SK-N-SH (cell line): ENCODE measurements at regions not wholly inside any gene's neighbourhood (a gene's known extent, or its start where the extent isn't known, plus 50 kb on each side); places are given as distances from the start of the nearest gene placed in this dataset.

Experiments used
- CTCF ChIA-PET: fragments of 300-600, 350-600 bp; formaldehyde crosslinking; extraction: SDS; loops from one replicate; lab custom pipeline; 2021; lab: Yijun Ruan, JAX
- POLR2A ChIA-PET: fragments of 350-600 bp; sonication (Branson Sonifier 250); formaldehyde crosslinking; extraction: SDS; loops from one replicate; lab custom pipeline; 2020; ENCODE audit warnings: antibody characterized with exemption, inconsistent platforms; lab: Yijun Ruan, JAX
- DNase-seq: peaks from one replicate; pipeline ENCODE4 v3.0.0; 2012
- H2AFZ ChIP-seq: fragments of 200-600 bp; sonication (generic); 2 replicates; pipeline ENCODE4 v1.8.1; 2016; ENCODE audit warnings: antibody characterized with exemption, mild to moderate bottlenecking, low read depth
- H3F3A ChIP-seq: fragments of 200-600 bp; sonication (generic); replicated peaks from 2 replicates; pipeline ENCODE3; 2016; ENCODE audit warnings: antibody characterized with exemption, mild to moderate bottlenecking; ENCODE audit not compliant: insufficient read depth
- H3K27ac ChIP-seq, 2 experiments: fragments of 200-500 bp in 1 of 2; fragments of 200-600 bp in 1 of 2; sonication (Bioruptor generic) in 1 of 2; sonication (generic), shearing (Covaris generic) in 1 of 2; 2 replicates each; pipeline versions ENCODE4 v1.5.1 to v1.6.1; 2014 to 2016; ENCODE audit warnings: low read depth in 2 of 2, inconsistent platforms in 1 of 2, low read length in 1 of 2, mild to moderate bottlenecking in 1 of 2, mixed read lengths in 1 of 2
- H3K27me3 ChIP-seq: fragments of 200-600 bp; sonication (generic), shearing (Covaris generic); 2 replicates; pipeline ENCODE4 v1.6.1; 2016; ENCODE audit warnings: mixed run types; ENCODE audit not compliant: insufficient read depth
- H3K36me3 ChIP-seq, 2 experiments: fragments of 200-500 bp in 1 of 2; fragments of 200-600 bp in 1 of 2; sonication (Bioruptor generic) in 1 of 2; sonication (generic) in 1 of 2; replicated peaks in 1 of 2; 2 replicates each; pipeline versions ENCODE3 to v1.5.1; 2014 to 2016; ENCODE audit warnings: low read length in 1 of 2, mild to moderate bottlenecking in 1 of 2; ENCODE audit not compliant: insufficient read depth in 2 of 2, control insufficient read depth in 1 of 2
- H3K4me1 ChIP-seq, 2 experiments: fragments of 200-500 bp in 1 of 2; fragments of 200-600 bp in 1 of 2; sonication (Bioruptor generic) in 1 of 2; sonication (generic), shearing (Covaris generic) in 1 of 2; 2 replicates each; pipeline versions ENCODE4 v1.5.1 to v1.6.1; 2014 to 2016; ENCODE audit warnings: low read depth in 1 of 2, low read length in 1 of 2, mixed run types in 1 of 2; ENCODE audit not compliant: insufficient read depth in 2 of 2, control insufficient read depth in 1 of 2
- H3K4me2 ChIP-seq: fragments of 200-600 bp; sonication (generic), shearing (Covaris generic); 2 replicates; pipeline ENCODE4 v1.6.1; 2017; ENCODE audit warnings: mixed run types
- H3K4me3 ChIP-seq, 2 experiments: fragments of 200-500 bp in 1 of 2; fragments of 200-600 bp in 1 of 2; sonication (Bioruptor generic) in 1 of 2; sonication (generic), shearing (Covaris generic) in 1 of 2; 2 replicates each; pipeline versions ENCODE4 v1.5.1 to v1.8.1; 2014 to 2016; ENCODE audit warnings: low read depth in 2 of 2, inconsistent platforms in 1 of 2, low read length in 1 of 2, mild to moderate bottlenecking in 1 of 2, mixed read lengths in 1 of 2, moderate library complexity in 1 of 2
- H3K79me2 ChIP-seq: fragments of 200-600 bp; sonication (generic); 2 replicates; pipeline ENCODE4 v1.8.1; 2017; ENCODE audit warnings: mild to moderate bottlenecking; ENCODE audit not compliant: insufficient read depth
- H3K9ac ChIP-seq: fragments of 200-600 bp; sonication (generic); 2 replicates; pipeline ENCODE4 v1.6.1; 2017; ENCODE audit warnings: mixed run types
- H3K9me2 ChIP-seq: fragments of 200-600 bp; sonication (generic); 2 replicates; pipeline ENCODE4 v1.6.1; 2017; ENCODE audit warnings: mixed run types
- H3K9me3 ChIP-seq: fragments of 200-600 bp; sonication (generic); 2 replicates; pipeline ENCODE4 v1.6.1; 2017; ENCODE audit warnings: mixed run types, mild to moderate bottlenecking, moderate library complexity
- H4K20me1 ChIP-seq: fragments of 200-600 bp; sonication (generic); 2 replicates; pipeline ENCODE4 v1.6.1; 2017; ENCODE audit warnings: mild to moderate bottlenecking, mixed run types; ENCODE audit not compliant: insufficient read depth
- CHD2 ChIP-seq: fragments of 150-350 bp; IDR thresholded peaks from 2 replicates; pipeline ENCODE4 v1.6.1; 2018; ENCODE audit warnings: low read length; ENCODE audit not compliant: partially characterized antibody
- ELF1 ChIP-seq: IDR thresholded peaks from 2 replicates; pipeline ENCODE4 v1.4.0; 2012
- EP300 ChIP-seq, 2 experiments: IDR thresholded peaks; 2 replicates each; pipeline versions ENCODE4 v1.4.0 to v1.6.1; 2012; ENCODE audit warnings: borderline replicate concordance in 1 of 2, low read depth in 1 of 2, low read length in 1 of 2
- FOSL2 ChIP-seq: IDR thresholded peaks from 2 replicates; pipeline ENCODE4 v1.4.0; 2012; ENCODE audit warnings: low read depth, mild to moderate bottlenecking, moderate library complexity, borderline replicate concordance
- FOXJ3 ChIP-seq: sonication (generic); formaldehyde crosslinking; IDR thresholded peaks from 2 replicates; pipeline ENCODE4 v1.5.1; 2020; ENCODE audit warnings: mild to moderate bottlenecking, missing genetic modification reagents
- FOXM1 ChIP-seq: IDR thresholded peaks from 2 replicates; pipeline ENCODE4 v1.4.0; 2012; ENCODE audit warnings: low read depth, mild to moderate bottlenecking
- GABPA ChIP-seq: IDR thresholded peaks from 2 replicates; pipeline ENCODE4 v1.4.0; 2012; ENCODE audit warnings: low read depth, mild to moderate bottlenecking
- MAX ChIP-seq: IDR thresholded peaks from 2 replicates; pipeline ENCODE4 v1.4.0; 2012; ENCODE audit warnings: low read depth
- MEF2A ChIP-seq: IDR thresholded peaks from 2 replicates; pipeline ENCODE4 v1.4.0; 2012; ENCODE audit warnings: low read depth, borderline replicate concordance
- MXI1 ChIP-seq: IDR thresholded peaks from 2 replicates; pipeline ENCODE4 v1.6.1; 2012; ENCODE audit warnings: mild to moderate bottlenecking, low read depth, low read length, improper control_type of control experiment
- NRF1 ChIP-seq: IDR thresholded peaks from 2 replicates; pipeline ENCODE4 v1.6.1; 2012; ENCODE audit warnings: low read depth, mild to moderate bottlenecking, low read length
- RAD21 ChIP-seq: IDR thresholded peaks from 2 replicates; pipeline ENCODE4 v1.6.1; 2012; ENCODE audit warnings: mild to moderate bottlenecking, low read length
- RCOR1 ChIP-seq: fragments of 150-350 bp; IDR thresholded peaks from 2 replicates; pipeline ENCODE4 v1.6.1; 2017; ENCODE audit warnings: antibody characterized with exemption, low read length
- REST ChIP-seq: IDR thresholded peaks from 2 replicates; pipeline ENCODE4 v1.6.1; 2012; ENCODE audit warnings: mild to moderate bottlenecking, low read depth, low read length, moderate library complexity
- RXRA ChIP-seq: IDR thresholded peaks from 2 replicates; pipeline ENCODE4 v1.4.0; 2012; ENCODE audit warnings: low read depth, mild to moderate bottlenecking, borderline replicate concordance
- SMC3 ChIP-seq: IDR thresholded peaks from 2 replicates; pipeline ENCODE4 v1.6.1; 2012; ENCODE audit warnings: low read depth, low read length, improper control_type of control experiment
- TCF12 ChIP-seq: IDR thresholded peaks from 2 replicates; pipeline ENCODE4 v1.4.0; 2012
- TEAD4 ChIP-seq: IDR thresholded peaks from 2 replicates; pipeline ENCODE4 v1.4.0; 2012; ENCODE audit warnings: mild to moderate bottlenecking, borderline replicate concordance; ENCODE audit not compliant: insufficient read depth
- USF1 ChIP-seq: IDR thresholded peaks from 2 replicates; pipeline ENCODE4 v1.4.0; 2012; ENCODE audit warnings: low read depth, borderline replicate concordance
- YY1 ChIP-seq: IDR thresholded peaks from 2 replicates; pipeline ENCODE4 v1.4.0; 2012; ENCODE audit warnings: low read depth, mild to moderate bottlenecking
- WGBS: methylation state at CpG from one replicate; pipeline ENCODE4 v1.1.6; 2017; ENCODE audit warnings: low lambda C conversion rate; 5-methylcytosine and 5-hydroxymethylcytosine counted together
- TF ChIP-seq, protein P1 (sequence below): fragments of 200-600 bp; sonication (generic); IDR thresholded peaks from 2 replicates; pipeline ENCODE4 v1.6.1; 2017; ENCODE audit warnings: antibody characterized with exemption, mild to moderate bottlenecking, moderate library complexity

DNA sequence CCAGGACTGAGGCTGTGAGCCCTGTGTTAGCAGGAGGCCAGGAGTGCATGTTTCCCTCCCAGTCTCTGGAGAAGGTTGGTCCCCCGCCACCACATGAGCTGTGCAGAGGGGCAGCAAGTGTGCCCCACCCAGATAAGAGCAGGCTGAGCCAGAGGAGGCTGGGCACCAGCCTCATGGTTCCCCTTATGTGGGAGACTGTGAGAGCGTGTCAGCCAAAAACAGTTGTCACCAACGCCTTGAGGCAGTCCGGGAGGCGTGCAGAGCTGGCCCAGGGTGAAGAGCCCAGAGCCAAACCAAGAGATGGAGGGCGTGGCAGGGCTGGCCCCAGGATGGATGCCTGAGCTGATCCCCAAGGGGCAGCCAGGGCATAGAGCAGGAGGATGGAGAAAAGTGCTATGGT is 128.7 kb upstream of the GLI2 start:
- no peaks in the 10 kb centered on the region for H3K79me2 ChIP-seq
- ChIA-PET POLR2A (no interaction called here), CTCF (interaction anchor here (1.0 kb wide), 1 partner anchor 17 kb away, joined by 3 read pairs; no protein-coding TSS in a partner anchor)
- no peak overlapping the region for H2AFZ ChIP-seq
- no peaks in the 10 kb centered on the region; the same call in 1 of the 2 replicates for H3K27me3 ChIP-seq
- 56% methylated on average over 5 of the region's 6 CpGs for WGBS
- H4K20me1 ChIP-seq = no peaks in the 10 kb centered on the region
- no peak for TF ChIP-seq CHD2
- TF ChIP-seq MEF2A = no peak
- no peak for TF ChIP-seq ELF1
- no peak for TF ChIP-seq RAD21
- TF ChIP-seq, protein P1, sequence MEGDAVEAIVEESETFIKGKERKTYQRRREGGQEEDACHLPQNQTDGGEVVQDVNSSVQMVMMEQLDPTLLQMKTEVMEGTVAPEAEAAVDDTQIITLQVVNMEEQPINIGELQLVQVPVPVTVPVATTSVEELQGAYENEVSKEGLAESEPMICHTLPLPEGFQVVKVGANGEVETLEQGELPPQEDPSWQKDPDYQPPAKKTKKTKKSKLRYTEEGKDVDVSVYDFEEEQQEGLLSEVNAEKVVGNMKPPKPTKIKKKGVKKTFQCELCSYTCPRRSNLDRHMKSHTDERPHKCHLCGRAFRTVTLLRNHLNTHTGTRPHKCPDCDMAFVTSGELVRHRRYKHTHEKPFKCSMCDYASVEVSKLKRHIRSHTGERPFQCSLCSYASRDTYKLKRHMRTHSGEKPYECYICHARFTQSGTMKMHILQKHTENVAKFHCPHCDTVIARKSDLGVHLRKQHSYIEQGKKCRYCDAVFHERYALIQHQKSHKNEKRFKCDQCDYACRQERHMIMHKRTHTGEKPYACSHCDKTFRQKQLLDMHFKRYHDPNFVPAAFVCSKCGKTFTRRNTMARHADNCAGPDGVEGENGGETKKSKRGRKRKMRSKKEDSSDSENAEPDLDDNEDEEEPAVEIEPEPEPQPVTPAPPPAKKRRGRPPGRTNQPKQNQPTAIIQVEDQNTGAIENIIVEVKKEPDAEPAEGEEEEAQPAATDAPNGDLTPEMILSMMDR = no peak
- no peak for TF ChIP-seq GABPA
- no peaks in the 10 kb centered on the region for H3K36me3 ChIP-seq
- no peaks in the 10 kb centered on the region for H3K9me3 ChIP-seq
- no peak overlapping the region for H3K4me3 ChIP-seq
- H3K4me2 ChIP-seq = no peak overlapping the region
- H3F3A ChIP-seq = no peaks in the 10 kb centered on the region
- no peak for DNase-seq
- H3K9me2 ChIP-seq = no peaks in the 10 kb centered on the region
- no peaks in the 10 kb centered on the region for H3K4me1 ChIP-seq
- H3K27ac ChIP-seq = no peak overlapping the region
- no peak overlapping the region for H3K9ac ChIP-seq

- no peaks in the 10 kb centered on the region for H3K36me3 ChIP-seq
These were observed 128.2 kb upstream of the GLI2 start for GRCh38 chr2:120607506-120607905.

More at GRCh38 chr2:120607506-120607905, 128.2 kb upstream of the GLI2 start:
- Histone ChIP-seq H3K4me1 (no peaks in the 10 kb centered on the region), H3K4me3 (no peak overlapping the region), H2AFZ (no peak overlapping the region), H3K79me2 (no peaks in the 10 kb centered on the region), H3K27ac (no peak overlapping the region), H3K9me2 (no peaks in the 10 kb centered on the region), H3K9me3 (no peaks in the 10 kb centered on the region), H3K27me3 (no peaks in the 10 kb centered on the region; the same call in 1 of the 2 replicates), H3K9ac (no peak overlapping the region), H3F3A (no peaks in the 10 kb centered on the region), H4K20me1 (no peaks in the 10 kb centered on the region), H3K4me2 (no peak overlapping the region)
- 29% methylated on average over 7 of the region's 8 CpGs for WGBS
- CTCF ChIA-PET = interaction anchor here (1.0 kb wide), 1 partner anchor 17 kb away, joined by 3 read pairs; no protein-coding TSS in a partner anchor
- TF ChIP-seq RAD21 (no peak), EP300 (IDR thresholded peaks at IDR 0.05; ENCODE audit: borderline replicate concordance in 1 of 2, low read depth in 1 of 2, low read length in 1 of 2) (no peak), FOSL2 (no peak), REST (no peak), NRF1 (no peak), FOXM1 (no peak), FOXJ3 (no peak), TEAD4 (no peak), YY1 (no peak), USF1 (no peak), SMC3 (no peak), MAX (no peak), TCF12 (no peak), RCOR1 (no peak), CHD2 (no peak), MXI1 (no peak), RXRA (no peak)
- POLR2A ChIA-PET = no interaction called here
- no peak for DNase-seq
